ENCODE measurements at regions not wholly inside any gene's neighbourhood (a gene's known extent, or its start where the extent isn't known, plus 50 kb on each side); places are given as distances from the start of the nearest gene placed in this dataset.
"Not testable (repeated sequence)": the region's sequence is repeated elsewhere in the genome, so short reads cannot be mapped to it uniquely, and the experiment has no call there.

- not testable (repeated sequence) for TF ChIP-seq POLR2A (IDR thresholded peaks at IDR 0.05); CTCF (IDR thresholded peaks at IDR 0.05 in 4 of 5, conservative IDR thresholded peaks at IDR 0.05 in 1 of 5)
These were observed 187.7 kb upstream of the OR13F1 start for GRCh38 chr9:104316201-104317009.
